ENCODE measurements at regions not wholly inside any gene's neighbourhood (a gene's known extent, or its start where the extent isn't known, plus 50 kb on each side); places are given as distances from the start of the nearest gene placed in this dataset.

DNA sequence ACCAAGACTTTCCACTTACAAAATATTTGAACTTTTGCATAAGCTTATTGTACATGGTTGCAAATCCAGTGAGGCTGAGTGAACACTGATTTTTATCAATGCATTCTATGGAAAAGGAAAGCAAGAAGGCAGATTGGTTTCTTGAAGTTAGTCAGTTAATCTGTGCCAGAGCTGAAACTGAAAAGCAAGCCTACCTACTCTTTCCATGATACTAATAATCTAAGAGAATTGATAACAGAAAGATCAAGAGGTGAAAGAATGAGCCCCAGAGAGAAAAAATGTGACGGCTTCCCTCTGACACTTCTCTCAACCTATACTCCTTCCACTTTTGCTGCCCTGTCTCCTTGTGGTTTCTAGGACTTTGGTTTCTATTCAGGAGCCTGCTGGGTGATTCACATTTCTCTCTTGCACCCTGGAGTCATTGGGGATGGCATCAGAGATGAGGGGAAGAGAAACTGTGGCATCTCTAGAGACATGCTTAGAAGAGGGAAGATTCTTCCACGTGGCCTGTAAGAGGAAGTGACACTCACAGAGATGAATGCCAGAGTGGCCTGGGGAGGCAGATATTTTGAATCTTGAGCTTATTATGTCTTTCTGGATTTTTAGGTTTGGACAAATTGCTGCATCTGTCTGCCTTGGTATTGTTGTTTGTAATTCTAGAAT is 158.6 kb upstream of the RIMS1 start:
- Histone ChIP-seq H3K27me3 (replicated peaks) (no peaks in the 10 kb centered on the region), H3K36me3 (replicated peaks) (no peaks in the 10 kb centered on the region), H3K27ac (no peak overlapping the region), H3K4me3 (ENCODE audit: low read depth, low read length) (no peak overlapping the region)
- peak; percentile 3 for DNase-seq
- TF ChIP-seq, protein P1, sequence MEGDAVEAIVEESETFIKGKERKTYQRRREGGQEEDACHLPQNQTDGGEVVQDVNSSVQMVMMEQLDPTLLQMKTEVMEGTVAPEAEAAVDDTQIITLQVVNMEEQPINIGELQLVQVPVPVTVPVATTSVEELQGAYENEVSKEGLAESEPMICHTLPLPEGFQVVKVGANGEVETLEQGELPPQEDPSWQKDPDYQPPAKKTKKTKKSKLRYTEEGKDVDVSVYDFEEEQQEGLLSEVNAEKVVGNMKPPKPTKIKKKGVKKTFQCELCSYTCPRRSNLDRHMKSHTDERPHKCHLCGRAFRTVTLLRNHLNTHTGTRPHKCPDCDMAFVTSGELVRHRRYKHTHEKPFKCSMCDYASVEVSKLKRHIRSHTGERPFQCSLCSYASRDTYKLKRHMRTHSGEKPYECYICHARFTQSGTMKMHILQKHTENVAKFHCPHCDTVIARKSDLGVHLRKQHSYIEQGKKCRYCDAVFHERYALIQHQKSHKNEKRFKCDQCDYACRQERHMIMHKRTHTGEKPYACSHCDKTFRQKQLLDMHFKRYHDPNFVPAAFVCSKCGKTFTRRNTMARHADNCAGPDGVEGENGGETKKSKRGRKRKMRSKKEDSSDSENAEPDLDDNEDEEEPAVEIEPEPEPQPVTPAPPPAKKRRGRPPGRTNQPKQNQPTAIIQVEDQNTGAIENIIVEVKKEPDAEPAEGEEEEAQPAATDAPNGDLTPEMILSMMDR (IDR thresholded peaks at IDR 0.05; ENCODE audit: low read depth, low read length, missing control alignments) = no peak
- in situ Hi-C loops (cut with HindIII; ENCODE audit: low pct_ligation_motif_present, low sequenced_read_pairs) = no loop called here

DNA sequence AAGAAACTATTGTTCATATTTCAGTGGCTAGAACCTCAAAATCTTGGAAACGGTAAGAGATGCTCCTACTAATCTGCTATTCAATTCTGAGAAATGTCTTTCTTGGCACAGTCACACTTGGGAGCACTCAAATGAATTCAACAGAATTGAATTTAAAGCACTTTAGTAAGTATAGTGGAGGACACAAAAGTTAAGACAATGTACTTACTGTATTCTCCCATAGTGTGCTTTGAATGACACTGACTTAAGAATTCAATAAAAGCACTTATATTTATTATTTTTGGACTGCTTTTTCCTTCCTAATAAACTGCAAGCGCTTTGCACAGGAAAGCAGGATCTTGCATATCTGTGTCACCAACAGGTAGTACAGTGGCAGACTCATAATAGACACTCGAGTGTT is 156.1 kb upstream of the RIMS1 start:
- in situ Hi-C loops (cut with HindIII; ENCODE audit: low pct_ligation_motif_present, low sequenced_read_pairs) = no loop called here
- no peaks in the 10 kb centered on the region for H3K27me3 ChIP-seq (replicated peaks)
- no peak for DNase-seq
- H3K36me3 ChIP-seq (replicated peaks) = no peaks in the 10 kb centered on the region
- no peak overlapping the region for H3K4me3 ChIP-seq (ENCODE audit: low read depth, low read length)
- TF ChIP-seq, protein P1 (IDR thresholded peaks at IDR 0.05; ENCODE audit: low read depth, low read length, missing control alignments) = no peak
- H3K27ac ChIP-seq = no peak overlapping the region

DNA sequence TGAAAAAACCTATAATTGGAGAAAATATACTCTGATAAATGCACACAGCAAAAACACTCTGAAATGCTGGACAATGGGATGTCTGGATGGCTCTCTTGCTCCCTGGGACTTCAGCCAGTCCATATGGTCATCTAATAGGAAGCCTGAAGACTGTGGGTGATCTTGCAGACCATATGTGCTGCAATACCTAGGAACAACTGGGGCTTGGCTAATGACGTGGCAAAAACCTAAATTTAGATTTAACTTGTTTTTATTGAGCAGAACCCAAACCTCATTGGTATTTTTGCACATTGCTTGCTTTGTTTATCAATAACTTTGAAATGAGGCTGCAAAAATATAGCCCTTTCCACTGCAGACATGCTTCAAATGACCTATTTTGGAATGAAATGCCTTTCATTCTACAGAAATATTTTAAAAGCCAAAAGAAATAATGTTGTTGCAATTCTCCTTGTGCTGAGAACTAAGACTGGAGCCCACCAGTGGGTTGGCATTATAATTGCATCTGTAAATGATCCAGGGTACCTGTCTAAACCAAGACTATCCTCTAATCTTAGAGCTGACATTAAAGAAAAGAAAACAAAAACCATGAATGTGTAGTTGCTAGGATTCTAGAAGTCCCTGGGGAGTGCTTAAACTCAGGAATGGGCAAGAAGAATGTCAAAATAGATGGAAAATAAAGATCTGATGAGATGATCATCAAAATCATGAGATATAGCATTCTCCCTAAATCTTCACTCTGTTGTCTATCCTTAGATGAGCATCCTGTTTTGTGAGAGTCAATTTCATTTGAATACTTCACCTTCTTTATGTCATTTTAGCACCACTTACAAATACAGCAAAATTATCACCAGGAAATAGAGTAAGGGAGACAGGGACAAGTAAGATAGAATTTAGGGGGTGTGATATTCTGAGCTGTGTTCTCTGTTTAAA is 152.1 kb upstream of the RIMS1 start:
- peak; percentile 1 for DNase-seq
- Histone ChIP-seq H3K27ac (no peak overlapping the region), H3K4me3 (ENCODE audit: low read depth, low read length) (no peak overlapping the region), H3K36me3 (replicated peaks) (no peaks in the 10 kb centered on the region), H3K27me3 (replicated peaks) (no peaks in the 10 kb centered on the region)
- TF ChIP-seq, protein P1 (IDR thresholded peaks at IDR 0.05; ENCODE audit: low read depth, low read length, missing control alignments) = no peak
- in situ Hi-C loops (cut with HindIII; ENCODE audit: low pct_ligation_motif_present, low sequenced_read_pairs) = no loop called here

DNA sequence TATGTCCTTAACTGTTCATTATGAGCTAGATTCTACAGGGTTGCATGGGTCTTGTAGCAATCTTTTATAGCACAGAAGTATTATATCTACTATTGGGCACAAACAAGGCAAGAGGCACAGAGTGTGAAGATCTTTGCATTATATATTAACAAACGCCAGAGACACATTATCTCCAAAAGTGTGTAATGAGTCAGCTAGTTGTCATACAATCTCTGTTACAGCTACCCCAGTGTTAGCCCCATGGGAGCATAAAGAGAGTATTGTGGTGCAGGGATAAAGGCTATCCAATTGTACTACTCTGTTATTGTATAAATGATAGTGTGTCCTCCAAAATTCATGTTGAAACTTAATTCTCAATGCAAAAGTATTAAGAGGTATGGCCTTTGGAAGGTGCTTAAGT is 148.4 kb upstream of the RIMS1 start:
- no peak overlapping the region for H3K4me3 ChIP-seq (ENCODE audit: low read depth, low read length)
- no peaks in the 10 kb centered on the region for H3K36me3 ChIP-seq (replicated peaks)
- DNase-seq = no peak
- TF ChIP-seq, protein P1 (IDR thresholded peaks at IDR 0.05; ENCODE audit: low read depth, low read length, missing control alignments) = no peak
- no peaks in the 10 kb centered on the region for H3K27me3 ChIP-seq (replicated peaks)
- in situ Hi-C loops (cut with HindIII; ENCODE audit: low pct_ligation_motif_present, low sequenced_read_pairs) = no loop called here
- H3K27ac ChIP-seq = no peak overlapping the region

DNA sequence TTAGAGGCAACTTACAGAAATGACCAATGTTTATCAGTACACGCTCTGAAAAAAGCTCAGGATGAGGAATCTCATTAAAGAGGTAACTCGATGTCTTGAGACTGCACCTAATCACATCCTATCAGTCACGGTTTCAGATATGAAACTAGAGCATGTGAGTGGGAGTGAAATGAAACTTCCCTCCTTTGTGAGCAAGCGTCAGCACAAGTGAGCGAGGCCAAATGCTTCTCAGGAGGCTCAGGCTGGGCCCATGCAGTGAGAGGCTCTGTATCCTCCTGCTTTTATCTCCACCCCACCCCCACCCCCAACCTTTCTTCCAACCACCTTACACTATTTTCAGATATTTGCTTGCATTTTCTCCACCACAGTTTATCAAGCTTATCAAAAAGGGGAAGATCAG is 140.8 kb upstream of the RIMS1 start:
- H3K27ac ChIP-seq = no peak overlapping the region
- TF ChIP-seq, protein P1 (IDR thresholded peaks at IDR 0.05; ENCODE audit: low read depth, low read length, missing control alignments) = no peak
- no peak overlapping the region for H3K4me3 ChIP-seq (ENCODE audit: low read depth, low read length)
- H3K36me3 ChIP-seq (replicated peaks) = no peaks in the 10 kb centered on the region
- DNase-seq = no peak
- no peaks in the 10 kb centered on the region for H3K27me3 ChIP-seq (replicated peaks)
- in situ Hi-C loops (cut with HindIII; ENCODE audit: low pct_ligation_motif_present, low sequenced_read_pairs) = no loop called here

Data from brain microvascular endothelial cell (primary cell).